GM23338 (cell line): ENCODE measurements at regions not wholly inside any gene's neighbourhood (a gene's known extent, or its start where the extent isn't known, plus 50 kb on each side); places are given as distances from the start of the nearest gene placed in this dataset.

ENCODE experiments used
- ATAC-seq: fragments of 200-7000 bp; cut with Tn5 transposase; 3 replicates; pipeline ENCODE4 v1.9.1; 2020
- DNase-seq: peaks from one replicate; pipeline ENCODE4 v3.0.0-alpha.2; 2015; ENCODE audit warnings: low spot score
- H2AFZ ChIP-seq: fragments of 200-600 bp; sonication (generic); 2 replicates; pipeline ENCODE4 v1.8.0; 2016; ENCODE audit warnings: antibody characterized with exemption, mild to moderate bottlenecking, moderate library complexity
- H3F3A ChIP-seq: fragments of 200-600 bp; sonication (generic); replicated peaks from 2 replicates; pipeline ENCODE4 v1.8.0; 2017; ENCODE audit warnings: antibody characterized with exemption, mixed run types, low read depth
- H3K27ac ChIP-seq: fragments of 200-600 bp; sonication (generic); 2 replicates; pipeline ENCODE4 v1.6.1; 2016; ENCODE audit warnings: low read depth
- H3K27me3 ChIP-seq: fragments of 200-600 bp; sonication (generic); 2 replicates; pipeline ENCODE4 v1.8.0; 2016; ENCODE audit warnings: mild to moderate bottlenecking, mixed run types, moderate library complexity; ENCODE audit not compliant: insufficient read depth
- H3K36me3 ChIP-seq: fragments of 200-600 bp; sonication (generic); 2 replicates; pipeline ENCODE4 v1.8.0; 2016; ENCODE audit warnings: mild to moderate bottlenecking; ENCODE audit not compliant: insufficient read depth
- H3K4me1 ChIP-seq: fragments of 200-600 bp; sonication (generic); 2 replicates; pipeline ENCODE4 v1.8.0; 2016; ENCODE audit warnings: mild to moderate bottlenecking, moderate library complexity; ENCODE audit not compliant: insufficient read depth
- H3K4me2 ChIP-seq: fragments of 200-600 bp; sonication (generic); 2 replicates; pipeline ENCODE4 v1.7.1; 2017; ENCODE audit warnings: mixed run types
- H3K4me3 ChIP-seq: fragments of 200-600 bp; sonication (generic); 2 replicates; pipeline ENCODE4 v1.6.1; 2016; ENCODE audit warnings: mixed run types
- H3K79me2 ChIP-seq: fragments of 200-600 bp; sonication (generic); replicated peaks from 2 replicates; pipeline ENCODE4 v1.8.0; 2017; ENCODE audit warnings: mild to moderate bottlenecking; ENCODE audit not compliant: insufficient read depth
- H3K9me2 ChIP-seq: fragments of 200-600 bp; sonication (generic); 2 replicates; pipeline ENCODE4 v1.8.0; 2017; ENCODE audit not compliant: insufficient read depth
- H4K20me1 ChIP-seq: fragments of 200-600 bp; sonication (generic); replicated peaks from 2 replicates; pipeline ENCODE4 v1.8.0; 2017; ENCODE audit warnings: mild to moderate bottlenecking; ENCODE audit not compliant: insufficient read depth
- H3K27ac Mint-ChIP-seq: 2 replicates; pipeline ENCODE4 v1.8.0; 2020; ENCODE audit warnings: inconsistent platforms, mild to moderate bottlenecking, moderate library complexity, mixed read lengths
- H3K27me3 Mint-ChIP-seq: 3 replicates; pipeline ENCODE4 v1.8.0; 2022; ENCODE audit warnings: low read depth, mild to moderate bottlenecking, moderate library complexity, mixed read lengths, inconsistent platforms; ENCODE audit not compliant: insufficient read depth, poor library complexity
- H3K36me3 Mint-ChIP-seq: 3 replicates; pipeline ENCODE4 v1.8.0; 2021; ENCODE audit warnings: low read depth, mild to moderate bottlenecking, inconsistent platforms, moderate library complexity, mixed read lengths
- H3K4me1 Mint-ChIP-seq: 3 replicates; pipeline ENCODE4 v1.8.0; 2020; ENCODE audit warnings: mild to moderate bottlenecking, inconsistent platforms, mixed read lengths
- H3K4me3 Mint-ChIP-seq: 3 replicates; pipeline ENCODE4 v1.8.0; 2021; ENCODE audit warnings: moderate library complexity, mild to moderate bottlenecking, inconsistent platforms, mixed read lengths
- H3K9me3 Mint-ChIP-seq: 3 replicates; pipeline ENCODE4 v1.8.0; 2020; ENCODE audit warnings: moderate library complexity, mild to moderate bottlenecking, inconsistent platforms, mixed read lengths
- CREB1 ChIP-seq: fragments of 250-450 bp; sonication (Bioruptor Pico); IDR thresholded peaks from 2 replicates; pipeline ENCODE4 v1.5.0; 2020; ENCODE audit warnings: low read depth, mild to moderate bottlenecking, moderate library complexity
- CTCF ChIP-seq, 2 experiments: fragments of 200-600 bp in 1 of 2; sonication (generic) in 1 of 2; conservative IDR thresholded peaks; 2 replicates each; pipeline versions ENCODE4 v1.5.1 to v1.6.1; 2016 to 2017; ENCODE audit warnings: antibody characterized with exemption in 2 of 2, low read depth in 2 of 2, mild to moderate bottlenecking in 2 of 2, moderate library complexity in 1 of 2
- EZH2 ChIP-seq: fragments of 200-600 bp; sonication (generic); IDR thresholded peaks from one replicate; pipeline ENCODE4 v1.8.0; 2017; ENCODE audit warnings: antibody characterized with exemption, mild to moderate bottlenecking, low read depth; ENCODE audit not compliant: unreplicated experiment
- EZH2phosphoT487 ChIP-seq: fragments of 200-600 bp; sonication (generic); IDR thresholded peaks from one replicate; pipeline ENCODE4 v1.8.1; 2018; ENCODE audit warnings: antibody characterized with exemption; ENCODE audit not compliant: unreplicated experiment
- JUNB ChIP-seq: IDR thresholded peaks from one replicate; pipeline ENCODE4 v1.6.1; 2016; ENCODE audit warnings: antibody characterized with exemption; ENCODE audit not compliant: unreplicated experiment
- NANOG ChIP-seq: IDR thresholded peaks from 2 replicates; pipeline ENCODE4 v1.6.1; 2016; ENCODE audit warnings: antibody characterized with exemption, borderline replicate concordance
- REST ChIP-seq: IDR thresholded peaks from one replicate; pipeline ENCODE4 v1.6.1; 2018; ENCODE audit warnings: antibody characterized with exemption; ENCODE audit not compliant: unreplicated experiment
- STAT1 ChIP-seq: IDR thresholded peaks from one replicate; pipeline ENCODE4 v1.6.1; 2016; ENCODE audit warnings: antibody characterized with exemption; ENCODE audit not compliant: unreplicated experiment
- ZNF114 ChIP-seq: fragments of 250-450 bp; sonication (Bioruptor Pico); IDR thresholded peaks from 2 replicates; pipeline ENCODE4 v1.5.0; 2020; ENCODE audit warnings: mild to moderate bottlenecking, moderate library complexity
- ZNF331 ChIP-seq: fragments of 250-450 bp; sonication (Bioruptor Pico); IDR thresholded peaks from 2 replicates; pipeline ENCODE4 v1.5.0; 2020; ENCODE audit warnings: low read depth, mild to moderate bottlenecking, moderate library complexity

GRCh38 chr17:12603566-12603965 lies 62.1 kb upstream of the MYOCD start:
- Mint-ChIP-seq H3K9me3 (no peaks in the 10 kb centered on the region; the same call in 2 of the 3 replicates), H3K27me3 (peaks cover 2% of the 10 kb centered on the region)
- no peak for ATAC-seq

More at GRCh38 chr17:12603566-12603965, 62.1 kb upstream of the MYOCD start:
- H3K36me3 Mint-ChIP-seq: no peaks in the 10 kb centered on the region
- no peak overlapping the region for H3K27ac Mint-ChIP-seq
- DNase-seq: no peak
- no peaks in the 10 kb centered on the region for H3K4me1 ChIP-seq
- H3K27ac ChIP-seq: no peak overlapping the region
- no peaks in the 10 kb centered on the region for H3F3A ChIP-seq
- no peaks in the 10 kb centered on the region for H4K20me1 ChIP-seq
- no peaks in the 10 kb centered on the region for H3K9me2 ChIP-seq
- no peak overlapping the region for H3K4me3 Mint-ChIP-seq
- no peak overlapping the region for H3K4me3 ChIP-seq
- H3K4me2 ChIP-seq: no peak overlapping the region
- no peaks in the 10 kb centered on the region for H3K4me1 Mint-ChIP-seq
- no peaks in the 10 kb centered on the region for H3K79me2 ChIP-seq
- no peaks in the 10 kb centered on the region for H3K27me3 ChIP-seq
- no peak overlapping the region for H2AFZ ChIP-seq
- TF ChIP-seq JUNB: no peak
- no peak for TF ChIP-seq CTCF (conservative IDR thresholded peaks at IDR 0.05; ENCODE audit: low read depth in 2 of 2)
- TF ChIP-seq EZH2phosphoT487: no peak
- no peak for TF ChIP-seq CREB1 (CRISPR knock-in tag)
- TF ChIP-seq STAT1: no peak
- TF ChIP-seq NANOG: no peak
- no peak for TF ChIP-seq ZNF331 (CRISPR knock-in tag)
- TF ChIP-seq REST: no peak
- TF ChIP-seq EZH2: no peak
- TF ChIP-seq ZNF114 (CRISPR knock-in tag): no peak
- H3K36me3 ChIP-seq: no peaks in the 10 kb centered on the region
